SK-N-SH treated with all-trans-retinoic acid at 6 μM for 48 hours (cell line): ENCODE measurements at regions not wholly inside any gene's neighbourhood (a gene's known extent, or its start where the extent isn't known, plus 50 kb on each side); places are given as distances from the start of the nearest gene placed in this dataset.

ENCODE experiments used
- ARNTL ChIP-seq: fragments of 450-650 bp; formaldehyde crosslinking; IDR thresholded peaks from 2 replicates; pipeline ENCODE4 v1.5.0; 2020; ENCODE audit warnings: low read depth, mild to moderate bottlenecking, moderate library complexity, borderline replicate concordance
- TCF4 ChIP-seq: fragments of 250-450 bp; sonication (Bioruptor Pico); IDR thresholded peaks from 2 replicates; pipeline ENCODE4 v1.8.0; 2021; ENCODE audit warnings: mild to moderate bottlenecking, moderate library complexity, borderline replicate concordance
- ZFP30 ChIP-seq: fragments of 450-650 bp; formaldehyde crosslinking; IDR thresholded peaks from 2 replicates; pipeline ENCODE4 v1.5.0; 2022; ENCODE audit warnings: mild to moderate bottlenecking, moderate library complexity
- TF ChIP-seq, protein P1 (sequence below): fragments of 250-450 bp; sonication (Bioruptor Pico); IDR thresholded peaks from 2 replicates; pipeline ENCODE4 v1.5.1; 2020; ENCODE audit warnings: low read depth, mild to moderate bottlenecking, moderate library complexity

DNA sequence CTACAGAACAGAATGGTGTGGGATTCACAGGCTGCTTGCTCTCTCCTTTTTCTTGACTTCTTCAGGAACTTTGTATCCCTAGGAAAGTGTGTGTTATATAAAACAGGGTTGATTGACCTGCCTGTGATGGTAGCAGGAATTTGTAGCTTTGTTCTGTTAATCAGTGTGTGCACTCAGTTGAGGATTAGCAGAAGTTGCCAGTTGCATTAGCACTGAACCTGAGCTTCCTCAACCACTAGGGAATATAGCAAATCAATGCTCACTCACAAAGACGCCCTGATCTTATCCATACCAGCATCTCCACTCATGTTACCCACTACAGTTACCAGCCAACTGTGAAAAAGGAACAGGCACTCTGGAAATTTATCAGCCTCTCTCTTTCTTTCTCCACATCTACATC lies 319.1 kb upstream of the EMCN start:
- TF ChIP-seq ZFP30 (CRISPR knock-in tag) (no peak), ARNTL (CRISPR knock-in tag) (no peak), TCF4 (CRISPR knock-in tag) (no peak)
- TF ChIP-seq, protein P1, sequence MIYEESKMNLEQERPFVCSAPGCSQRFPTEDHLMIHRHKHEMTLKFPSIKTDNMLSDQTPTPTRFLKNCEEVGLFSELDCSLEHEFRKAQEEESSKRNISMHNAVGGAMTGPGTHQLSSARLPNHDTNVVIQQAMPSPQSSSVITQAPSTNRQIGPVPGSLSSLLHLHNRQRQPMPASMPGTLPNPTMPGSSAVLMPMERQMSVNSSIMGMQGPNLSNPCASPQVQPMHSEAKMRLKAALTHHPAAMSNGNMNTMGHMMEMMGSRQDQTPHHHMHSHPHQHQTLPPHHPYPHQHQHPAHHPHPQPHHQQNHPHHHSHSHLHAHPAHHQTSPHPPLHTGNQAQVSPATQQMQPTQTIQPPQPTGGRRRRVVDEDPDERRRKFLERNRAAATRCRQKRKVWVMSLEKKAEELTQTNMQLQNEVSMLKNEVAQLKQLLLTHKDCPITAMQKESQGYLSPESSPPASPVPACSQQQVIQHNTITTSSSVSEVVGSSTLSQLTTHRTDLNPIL (CRISPR knock-in tag), result no peak
